Liver (tissue), 3 donors: ENCODE measurements at regions not wholly inside any gene's neighbourhood (a gene's known extent, or its start where the extent isn't known, plus 50 kb on each side); places are given as distances from the start of the nearest gene placed in this dataset.

Experiments
- FOXA1 ChIP-seq: IDR thresholded peaks from 2 replicates; pipeline ENCODE4 v1.6.1; 2016; ENCODE audit warnings: antibody characterized with exemption
- NR2F2 ChIP-seq: IDR thresholded peaks from 2 replicates; pipeline ENCODE4 v1.6.1; 2016; ENCODE audit warnings: antibody characterized with exemption
- SP1 ChIP-seq: IDR thresholded peaks from 2 replicates; pipeline ENCODE4 v1.6.1; 2018; ENCODE audit warnings: antibody characterized with exemption, mild to moderate bottlenecking
- TF ChIP-seq, protein P1 (sequence below): fragments of 150-350 bp; IDR thresholded peaks from 2 replicates; pipeline ENCODE4 v1.5.1; 2017; ENCODE audit warnings: improper control_type of control experiment, low read depth, low read length; ENCODE audit not compliant: missing input control
- TF ChIP-seq, protein P2 (sequence below): IDR thresholded peaks from 2 replicates; pipeline ENCODE4 v1.6.1; 2016; ENCODE audit warnings: antibody characterized with exemption
- TF ChIP-seq, protein P3 (sequence below): IDR thresholded peaks from 2 replicates; pipeline ENCODE4 v1.6.1; 2016; ENCODE audit warnings: antibody characterized with exemption, mild to moderate bottlenecking
- TF ChIP-seq, protein P4 (sequence below): IDR thresholded peaks from 2 replicates; pipeline ENCODE4 v1.6.1; 2016; ENCODE audit warnings: antibody characterized with exemption
- TF ChIP-seq, protein P5 (sequence below): IDR thresholded peaks from 2 replicates; pipeline ENCODE4 v1.6.1; 2016; ENCODE audit warnings: antibody characterized with exemption
- donor health status: healthy.
- donor health status: healthy.

DNA sequence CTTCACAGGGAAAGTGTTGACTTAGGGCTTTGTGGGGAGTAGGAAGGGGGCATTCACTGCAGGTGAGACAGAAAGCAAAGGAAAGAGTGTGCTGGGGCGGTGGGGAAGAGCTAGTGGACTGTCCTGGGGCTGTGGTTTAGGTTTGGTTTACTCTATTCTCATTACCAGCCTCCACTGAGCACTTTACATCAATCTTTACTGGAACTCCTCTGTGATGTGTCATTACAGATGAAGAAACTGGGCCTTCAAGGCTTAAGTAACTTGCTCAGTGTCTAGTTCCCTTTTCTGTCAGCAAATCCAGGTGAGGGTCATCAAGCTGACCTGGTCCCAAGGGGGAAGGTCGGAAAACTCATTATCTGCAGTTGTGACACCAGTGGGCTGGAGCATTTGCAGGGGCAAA, 120.2 kb upstream of the PFN2 start:
- TF ChIP-seq, protein P1, sequence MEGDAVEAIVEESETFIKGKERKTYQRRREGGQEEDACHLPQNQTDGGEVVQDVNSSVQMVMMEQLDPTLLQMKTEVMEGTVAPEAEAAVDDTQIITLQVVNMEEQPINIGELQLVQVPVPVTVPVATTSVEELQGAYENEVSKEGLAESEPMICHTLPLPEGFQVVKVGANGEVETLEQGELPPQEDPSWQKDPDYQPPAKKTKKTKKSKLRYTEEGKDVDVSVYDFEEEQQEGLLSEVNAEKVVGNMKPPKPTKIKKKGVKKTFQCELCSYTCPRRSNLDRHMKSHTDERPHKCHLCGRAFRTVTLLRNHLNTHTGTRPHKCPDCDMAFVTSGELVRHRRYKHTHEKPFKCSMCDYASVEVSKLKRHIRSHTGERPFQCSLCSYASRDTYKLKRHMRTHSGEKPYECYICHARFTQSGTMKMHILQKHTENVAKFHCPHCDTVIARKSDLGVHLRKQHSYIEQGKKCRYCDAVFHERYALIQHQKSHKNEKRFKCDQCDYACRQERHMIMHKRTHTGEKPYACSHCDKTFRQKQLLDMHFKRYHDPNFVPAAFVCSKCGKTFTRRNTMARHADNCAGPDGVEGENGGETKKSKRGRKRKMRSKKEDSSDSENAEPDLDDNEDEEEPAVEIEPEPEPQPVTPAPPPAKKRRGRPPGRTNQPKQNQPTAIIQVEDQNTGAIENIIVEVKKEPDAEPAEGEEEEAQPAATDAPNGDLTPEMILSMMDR = no peak
- TF ChIP-seq, protein P2, sequence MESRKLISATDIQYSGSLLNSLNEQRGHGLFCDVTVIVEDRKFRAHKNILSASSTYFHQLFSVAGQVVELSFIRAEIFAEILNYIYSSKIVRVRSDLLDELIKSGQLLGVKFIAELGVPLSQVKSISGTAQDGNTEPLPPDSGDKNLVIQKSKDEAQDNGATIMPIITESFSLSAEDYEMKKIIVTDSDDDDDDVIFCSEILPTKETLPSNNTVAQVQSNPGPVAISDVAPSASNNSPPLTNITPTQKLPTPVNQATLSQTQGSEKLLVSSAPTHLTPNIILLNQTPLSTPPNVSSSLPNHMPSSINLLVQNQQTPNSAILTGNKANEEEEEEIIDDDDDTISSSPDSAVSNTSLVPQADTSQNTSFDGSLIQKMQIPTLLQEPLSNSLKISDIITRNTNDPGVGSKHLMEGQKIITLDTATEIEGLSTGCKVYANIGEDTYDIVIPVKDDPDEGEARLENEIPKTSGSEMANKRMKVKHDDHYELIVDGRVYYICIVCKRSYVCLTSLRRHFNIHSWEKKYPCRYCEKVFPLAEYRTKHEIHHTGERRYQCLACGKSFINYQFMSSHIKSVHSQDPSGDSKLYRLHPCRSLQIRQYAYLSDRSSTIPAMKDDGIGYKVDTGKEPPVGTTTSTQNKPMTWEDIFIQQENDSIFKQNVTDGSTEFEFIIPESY = no peak
- TF ChIP-seq, protein P3, sequence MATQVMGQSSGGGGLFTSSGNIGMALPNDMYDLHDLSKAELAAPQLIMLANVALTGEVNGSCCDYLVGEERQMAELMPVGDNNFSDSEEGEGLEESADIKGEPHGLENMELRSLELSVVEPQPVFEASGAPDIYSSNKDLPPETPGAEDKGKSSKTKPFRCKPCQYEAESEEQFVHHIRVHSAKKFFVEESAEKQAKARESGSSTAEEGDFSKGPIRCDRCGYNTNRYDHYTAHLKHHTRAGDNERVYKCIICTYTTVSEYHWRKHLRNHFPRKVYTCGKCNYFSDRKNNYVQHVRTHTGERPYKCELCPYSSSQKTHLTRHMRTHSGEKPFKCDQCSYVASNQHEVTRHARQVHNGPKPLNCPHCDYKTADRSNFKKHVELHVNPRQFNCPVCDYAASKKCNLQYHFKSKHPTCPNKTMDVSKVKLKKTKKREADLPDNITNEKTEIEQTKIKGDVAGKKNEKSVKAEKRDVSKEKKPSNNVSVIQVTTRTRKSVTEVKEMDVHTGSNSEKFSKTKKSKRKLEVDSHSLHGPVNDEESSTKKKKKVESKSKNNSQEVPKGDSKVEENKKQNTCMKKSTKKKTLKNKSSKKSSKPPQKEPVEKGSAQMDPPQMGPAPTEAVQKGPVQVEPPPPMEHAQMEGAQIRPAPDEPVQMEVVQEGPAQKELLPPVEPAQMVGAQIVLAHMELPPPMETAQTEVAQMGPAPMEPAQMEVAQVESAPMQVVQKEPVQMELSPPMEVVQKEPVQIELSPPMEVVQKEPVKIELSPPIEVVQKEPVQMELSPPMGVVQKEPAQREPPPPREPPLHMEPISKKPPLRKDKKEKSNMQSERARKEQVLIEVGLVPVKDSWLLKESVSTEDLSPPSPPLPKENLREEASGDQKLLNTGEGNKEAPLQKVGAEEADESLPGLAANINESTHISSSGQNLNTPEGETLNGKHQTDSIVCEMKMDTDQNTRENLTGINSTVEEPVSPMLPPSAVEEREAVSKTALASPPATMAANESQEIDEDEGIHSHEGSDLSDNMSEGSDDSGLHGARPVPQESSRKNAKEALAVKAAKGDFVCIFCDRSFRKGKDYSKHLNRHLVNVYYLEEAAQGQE = no peak
- TF ChIP-seq NR2F2 (no peak), FOXA1 (no peak), SP1 (no peak)
- TF ChIP-seq, protein P4, sequence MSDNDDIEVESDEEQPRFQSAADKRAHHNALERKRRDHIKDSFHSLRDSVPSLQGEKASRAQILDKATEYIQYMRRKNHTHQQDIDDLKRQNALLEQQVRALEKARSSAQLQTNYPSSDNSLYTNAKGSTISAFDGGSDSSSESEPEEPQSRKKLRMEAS = no peak
- TF ChIP-seq, protein P5, sequence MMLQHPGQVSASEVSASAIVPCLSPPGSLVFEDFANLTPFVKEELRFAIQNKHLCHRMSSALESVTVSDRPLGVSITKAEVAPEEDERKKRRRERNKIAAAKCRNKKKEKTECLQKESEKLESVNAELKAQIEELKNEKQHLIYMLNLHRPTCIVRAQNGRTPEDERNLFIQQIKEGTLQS = no peak
